ENCODE measurements at regions not wholly inside any gene's neighbourhood (a gene's known extent, or its start where the extent isn't known, plus 50 kb on each side); places are given as distances from the start of the nearest gene placed in this dataset. TPM values are rescaled to one million over a fixed set of nuclear protein-coding genes. Genes with fewer than 3 reads are reported as not detected.
A peak's percentile ranks its signal among the peaks of the same experiment; 100 is the strongest.

GRCh38 chr4:127580300-127580699 lies 52.5 kb upstream of the INTU start:
- no peak for DNase-seq
- H3K9me3 ChIP-seq = no peaks in the 10 kb centered on the region
- no peak overlapping the region for H3K27ac ChIP-seq

GRCh38 chr4:127580891-127581290 lies 51.9 kb upstream of the INTU start:
- intact Hi-C loops (cut with DNase I) = no loop called here
- Histone ChIP-seq H3K4me3 (no peak overlapping the region), H3K27me3 (no peaks in the 10 kb centered on the region), H3K36me3 (no peaks in the 10 kb centered on the region), H3K27ac (no peak overlapping the region), H3K4me1 (ENCODE audit: insufficient read depth) (peaks cover under 1% of the 10 kb centered on the region), H3K9me3 (no peaks in the 10 kb centered on the region)
- DNase-seq = no peak
- TF ChIP-seq, protein P1, sequence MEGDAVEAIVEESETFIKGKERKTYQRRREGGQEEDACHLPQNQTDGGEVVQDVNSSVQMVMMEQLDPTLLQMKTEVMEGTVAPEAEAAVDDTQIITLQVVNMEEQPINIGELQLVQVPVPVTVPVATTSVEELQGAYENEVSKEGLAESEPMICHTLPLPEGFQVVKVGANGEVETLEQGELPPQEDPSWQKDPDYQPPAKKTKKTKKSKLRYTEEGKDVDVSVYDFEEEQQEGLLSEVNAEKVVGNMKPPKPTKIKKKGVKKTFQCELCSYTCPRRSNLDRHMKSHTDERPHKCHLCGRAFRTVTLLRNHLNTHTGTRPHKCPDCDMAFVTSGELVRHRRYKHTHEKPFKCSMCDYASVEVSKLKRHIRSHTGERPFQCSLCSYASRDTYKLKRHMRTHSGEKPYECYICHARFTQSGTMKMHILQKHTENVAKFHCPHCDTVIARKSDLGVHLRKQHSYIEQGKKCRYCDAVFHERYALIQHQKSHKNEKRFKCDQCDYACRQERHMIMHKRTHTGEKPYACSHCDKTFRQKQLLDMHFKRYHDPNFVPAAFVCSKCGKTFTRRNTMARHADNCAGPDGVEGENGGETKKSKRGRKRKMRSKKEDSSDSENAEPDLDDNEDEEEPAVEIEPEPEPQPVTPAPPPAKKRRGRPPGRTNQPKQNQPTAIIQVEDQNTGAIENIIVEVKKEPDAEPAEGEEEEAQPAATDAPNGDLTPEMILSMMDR (IDR thresholded peaks at IDR 0.05) = no peak
- no peak for TF ChIP-seq EP300 (IDR thresholded peaks at IDR 0.05)
- TF ChIP-seq POLR2A (IDR thresholded peaks at IDR 0.05) = no peak
- 95 to 100% (median 100%) methylated on average over 2 of the region's 2 CpGs for WGBS, 3 donors

More at GRCh38 chr4:127580300-127580699, 52.5 kb upstream of the INTU start:
- Histone ChIP-seq H3K36me3 (no peaks in the 10 kb centered on the region), H3K4me1 (ENCODE audit: insufficient read depth) (peaks cover 2% of the 10 kb centered on the region), H3K4me3 (no peak overlapping the region), H3K27me3 (no peaks in the 10 kb centered on the region)
- intact Hi-C loops (cut with DNase I) = no loop called here
- WGBS, 3 donors = 94 to 97% (median 96%) methylated on average over 4 of the region's 4 CpGs
- TF ChIP-seq EP300 (IDR thresholded peaks at IDR 0.05) (no peak), POLR2A (IDR thresholded peaks at IDR 0.05) (no peak)
- TF ChIP-seq, protein P1 (IDR thresholded peaks at IDR 0.05) = no peak

MicroRNAs encoded in the stretch of these regions (microRNA counts, 767-probe panel; counts per million panel counts)
- microRNA hsa-miR-2054 = 530 counts per million, percentile 78 among the panel's probes with 10 or more counts

Small RNA genes in the stretch of these regions (microRNA-seq; reads per million reads assigned to microRNA genes)
- 0 reads per million in 3 donors for gene MIR2054

Small RNA genes in the stretch of these regions (small RNA-seq; reads per million reads assigned to genes)
- gene RF00019 = not detected
